GM10266 (cell line): ENCODE measurements at regions not wholly inside any gene's neighbourhood (a gene's known extent, or its start where the extent isn't known, plus 50 kb on each side); places are given as distances from the start of the nearest gene placed in this dataset.

Source experiments
- DNase-seq: peaks from one replicate; pipeline ENCODE4 v3.0.0; 2012; ENCODE audit errors: extremely low spot score
- CTCF ChIP-seq: IDR thresholded peaks from 2 replicates; pipeline ENCODE4 v1.5.1; 2012; ENCODE audit warnings: mild to moderate bottlenecking, low read depth; ENCODE audit not compliant: control insufficient read depth, insufficient read depth; ENCODE audit errors: missing control alignments

GRCh38 chr6:139990856-139991465 is 616.5 kb upstream of the CITED2 start:
- no peak for TF ChIP-seq CTCF
- DNase-seq: no peak

- no peak for DNase-seq
- no peak for TF ChIP-seq CTCF
These were observed 615.7 kb upstream of the CITED2 start for GRCh38 chr6:139990026-139990686.

GRCh38 chr6:139988685-139989084 is 614.2 kb upstream of the CITED2 start:
- DNase-seq: no peak
- TF ChIP-seq CTCF: no peak

- no peak for DNase-seq
- no peak for TF ChIP-seq CTCF
These were observed 612.6 kb upstream of the CITED2 start for GRCh38 chr6:139987091-139987490.

- no peak for TF ChIP-seq CTCF
- no peak for DNase-seq
These were observed 610.9 kb upstream of the CITED2 start for GRCh38 chr6:139985236-139985815.

- no peak for DNase-seq
- no peak for TF ChIP-seq CTCF
These were observed 609.9 kb upstream of the CITED2 start for GRCh38 chr6:139984317-139984716.

- no peak for TF ChIP-seq CTCF
- no peak for DNase-seq
These were observed 609.3 kb upstream of the CITED2 start for GRCh38 chr6:139983555-139984276.
